ENCODE measurements at regions not wholly inside any gene's neighbourhood (a gene's known extent, or its start where the extent isn't known, plus 50 kb on each side); places are given as distances from the start of the nearest gene placed in this dataset.

- TF ChIP-seq CSDC2 (CRISPR knock-in tag; IDR thresholded peaks at IDR 0.05) (no peak), TCF4 (CRISPR knock-in tag; IDR thresholded peaks at IDR 0.05; ENCODE audit: borderline replicate concordance) (no peak), ZC3H10 (CRISPR knock-in tag; IDR thresholded peaks at IDR 0.05) (no peak), GLIS3 (CRISPR knock-in tag; IDR thresholded peaks at IDR 0.05) (no peak), PATZ1 (CRISPR knock-in tag; IDR thresholded peaks at IDR 0.05; ENCODE audit: borderline replicate concordance) (no peak), ISL1 (CRISPR knock-in tag; IDR thresholded peaks at IDR 0.05) (no peak), OSR1 (CRISPR knock-in tag; IDR thresholded peaks at IDR 0.05) (no peak)
- ATAC-seq = no peak
Observed at GRCh38 chr4:34709564-34709963, 1534.8 kb downstream of the ARAP2 start.

GRCh38 chr4:34718576-34719245, 1525.6 kb downstream of the ARAP2 start:
- no peak for ATAC-seq
- TF ChIP-seq PATZ1 (CRISPR knock-in tag; IDR thresholded peaks at IDR 0.05; ENCODE audit: borderline replicate concordance) = no peak
- no peak for TF ChIP-seq ESRRG (CRISPR knock-in tag; IDR thresholded peaks at IDR 0.05)
- TF ChIP-seq BACH2 (CRISPR knock-in tag; IDR thresholded peaks at IDR 0.05; ENCODE audit: borderline replicate concordance) = no peak
- no peak for TF ChIP-seq ZNF70 (CRISPR knock-in tag; IDR thresholded peaks at IDR 0.05)
- no peak for TF ChIP-seq ZNF8 (CRISPR knock-in tag; IDR thresholded peaks at IDR 0.05)
- no peak for TF ChIP-seq OSR1 (CRISPR knock-in tag; IDR thresholded peaks at IDR 0.05)
- TF ChIP-seq ISL1 (CRISPR knock-in tag; IDR thresholded peaks at IDR 0.05) = no peak
- no peak for TF ChIP-seq RARB (CRISPR knock-in tag; IDR thresholded peaks at IDR 0.05)
- no peak for TF ChIP-seq CSRNP3 (CRISPR knock-in tag; IDR thresholded peaks at IDR 0.05)
- no peak for TF ChIP-seq ZC3H10 (CRISPR knock-in tag; IDR thresholded peaks at IDR 0.05)
- TF ChIP-seq SNAI2 (CRISPR knock-in tag; IDR thresholded peaks at IDR 0.05) = no peak
- no peak for TF ChIP-seq ZFP3 (CRISPR knock-in tag; IDR thresholded peaks at IDR 0.05)
- no peak for TF ChIP-seq PPARA (CRISPR knock-in tag; IDR thresholded peaks at IDR 0.05; ENCODE audit: borderline replicate concordance)

GRCh38 chr4:34720571-34720970, 1523.7 kb downstream of the ARAP2 start:
- ATAC-seq = no peak

More at GRCh38 chr4:34720571-34720970, 1523.7 kb downstream of the ARAP2 start:
- TF ChIP-seq RARB (CRISPR knock-in tag; IDR thresholded peaks at IDR 0.05) (no peak), CSDC2 (CRISPR knock-in tag; IDR thresholded peaks at IDR 0.05) (no peak), POU6F1 (CRISPR knock-in tag; IDR thresholded peaks at IDR 0.05; ENCODE audit: borderline replicate concordance, low read depth) (no peak), TOX (CRISPR knock-in tag; IDR thresholded peaks at IDR 0.05; ENCODE audit: borderline replicate concordance) (no peak), ISL1 (CRISPR knock-in tag; IDR thresholded peaks at IDR 0.05) (no peak), BACH2 (CRISPR knock-in tag; IDR thresholded peaks at IDR 0.05; ENCODE audit: borderline replicate concordance) (no peak), ZNF8 (CRISPR knock-in tag; IDR thresholded peaks at IDR 0.05) (no peak), TCF4 (CRISPR knock-in tag; IDR thresholded peaks at IDR 0.05; ENCODE audit: borderline replicate concordance) (no peak), OSR1 (CRISPR knock-in tag; IDR thresholded peaks at IDR 0.05) (no peak), TSHZ2 (CRISPR knock-in tag; IDR thresholded peaks at IDR 0.05) (no peak), PATZ1 (CRISPR knock-in tag; IDR thresholded peaks at IDR 0.05; ENCODE audit: borderline replicate concordance) (no peak)

Data from SK-N-SH treated with all-trans-retinoic acid at 6 μM for 48 hours (cell line).